Astrocyte (in vitro differentiated cells and primary cell): ENCODE measurements at regions not wholly inside any gene's neighbourhood (a gene's known extent, or its start where the extent isn't known, plus 50 kb on each side); places are given as distances from the start of the nearest gene placed in this dataset.

ENCODE experiments used
- EZH2 ChIP-seq: IDR thresholded peaks from 2 replicates; pipeline ENCODE4 v1.6.1; 2012; ENCODE audit warnings: mild to moderate bottlenecking, low read length, inconsistent platforms; ENCODE audit not compliant: insufficient read depth
- TF ChIP-seq, protein P1 (sequence below): IDR thresholded peaks from 2 replicates; pipeline ENCODE4 v1.5.1; 2011; ENCODE audit warnings: low read depth, mild to moderate bottlenecking, inconsistent platforms, low read length, moderate library complexity; ENCODE audit not compliant: insufficient read depth

DNA sequence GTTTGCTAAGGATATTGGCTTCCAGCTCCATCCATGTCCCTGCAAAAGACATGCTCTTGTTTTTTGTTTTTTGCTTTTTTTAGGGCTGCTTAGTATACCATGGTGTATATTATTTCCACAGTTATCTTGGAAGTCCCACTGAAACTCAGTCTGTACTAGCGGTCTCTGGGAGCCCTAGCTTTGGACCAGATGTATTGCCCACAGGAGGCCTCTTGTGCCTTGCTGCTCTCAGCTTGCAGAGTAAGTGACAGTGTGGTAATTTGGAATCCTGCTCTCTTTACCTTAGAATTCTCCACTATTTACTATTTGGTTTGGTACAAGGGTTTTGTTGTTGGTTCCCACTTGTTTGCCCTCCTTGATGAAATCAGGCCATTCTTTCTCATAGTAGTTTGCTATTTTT lies 1022.9 kb downstream of the LRFN5 start:
- TF ChIP-seq, protein P1, sequence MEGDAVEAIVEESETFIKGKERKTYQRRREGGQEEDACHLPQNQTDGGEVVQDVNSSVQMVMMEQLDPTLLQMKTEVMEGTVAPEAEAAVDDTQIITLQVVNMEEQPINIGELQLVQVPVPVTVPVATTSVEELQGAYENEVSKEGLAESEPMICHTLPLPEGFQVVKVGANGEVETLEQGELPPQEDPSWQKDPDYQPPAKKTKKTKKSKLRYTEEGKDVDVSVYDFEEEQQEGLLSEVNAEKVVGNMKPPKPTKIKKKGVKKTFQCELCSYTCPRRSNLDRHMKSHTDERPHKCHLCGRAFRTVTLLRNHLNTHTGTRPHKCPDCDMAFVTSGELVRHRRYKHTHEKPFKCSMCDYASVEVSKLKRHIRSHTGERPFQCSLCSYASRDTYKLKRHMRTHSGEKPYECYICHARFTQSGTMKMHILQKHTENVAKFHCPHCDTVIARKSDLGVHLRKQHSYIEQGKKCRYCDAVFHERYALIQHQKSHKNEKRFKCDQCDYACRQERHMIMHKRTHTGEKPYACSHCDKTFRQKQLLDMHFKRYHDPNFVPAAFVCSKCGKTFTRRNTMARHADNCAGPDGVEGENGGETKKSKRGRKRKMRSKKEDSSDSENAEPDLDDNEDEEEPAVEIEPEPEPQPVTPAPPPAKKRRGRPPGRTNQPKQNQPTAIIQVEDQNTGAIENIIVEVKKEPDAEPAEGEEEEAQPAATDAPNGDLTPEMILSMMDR, result no peak
- TF ChIP-seq EZH2, result no peak
